NCI-H446 treated with DMSO at 0.1 percent for 48 hours (cell line): ENCODE measurements at regions not wholly inside any gene's neighbourhood (a gene's known extent, or its start where the extent isn't known, plus 50 kb on each side); places are given as distances from the start of the nearest gene placed in this dataset.
A peak's percentile ranks its signal among the peaks of the same experiment; 100 is the strongest.

Experiments
- DNase-seq: peaks from one replicate; lab custom pipeline; 2025; lab: John Stamatoyannopoulos, UW

DNA sequence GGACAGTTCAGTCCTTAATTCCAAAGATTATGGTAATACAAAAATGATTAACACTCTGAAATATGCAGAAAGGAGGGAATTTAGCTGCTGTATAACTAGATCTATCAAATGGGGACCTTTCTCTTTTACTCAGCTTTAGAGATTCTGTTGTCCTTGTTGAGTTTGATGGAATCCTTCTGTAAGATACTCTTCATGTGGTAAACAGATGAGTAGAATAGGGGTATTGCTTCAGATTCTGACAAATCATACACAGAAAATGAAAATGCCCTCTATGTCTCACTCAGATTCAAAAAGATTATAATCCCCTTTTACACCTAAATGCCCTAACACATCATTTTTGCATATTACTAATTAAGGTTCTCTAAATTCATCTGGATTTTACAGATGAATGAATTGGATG lies 50.7 kb downstream of the ARHGAP35 start:
- DNase-seq = no peak

DNA sequence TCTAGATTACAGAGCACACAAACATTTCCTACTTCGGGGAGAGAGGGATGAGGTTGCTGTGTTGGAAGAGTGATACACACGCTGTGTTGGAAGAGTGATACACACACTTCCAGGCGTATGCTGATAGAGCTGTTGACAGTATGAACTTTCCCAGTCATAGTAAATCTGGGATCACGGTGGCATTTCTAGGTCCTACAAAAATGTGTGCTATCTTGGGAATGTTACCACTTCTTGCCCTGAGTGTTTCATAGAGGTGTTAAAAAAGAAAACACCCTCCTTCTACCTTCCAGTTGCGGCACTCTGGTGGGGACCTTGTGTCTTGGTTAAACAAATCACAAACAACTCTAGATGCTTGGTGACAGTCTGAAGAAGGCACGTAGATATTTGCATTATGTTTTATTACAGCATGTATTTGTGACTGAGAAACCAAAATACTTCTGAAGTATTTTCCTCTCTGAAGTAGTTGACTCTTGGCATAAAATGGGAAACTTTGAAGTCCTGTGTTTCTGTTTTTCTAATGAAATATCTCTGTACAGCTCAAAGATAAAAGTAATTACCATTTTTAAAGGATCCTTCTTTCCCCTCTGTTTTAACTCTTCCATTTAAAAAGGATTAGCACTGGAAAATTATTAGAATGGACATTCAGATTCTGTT lies 52.5 kb downstream of the ARHGAP35 start:
- no peak for DNase-seq

DNA sequence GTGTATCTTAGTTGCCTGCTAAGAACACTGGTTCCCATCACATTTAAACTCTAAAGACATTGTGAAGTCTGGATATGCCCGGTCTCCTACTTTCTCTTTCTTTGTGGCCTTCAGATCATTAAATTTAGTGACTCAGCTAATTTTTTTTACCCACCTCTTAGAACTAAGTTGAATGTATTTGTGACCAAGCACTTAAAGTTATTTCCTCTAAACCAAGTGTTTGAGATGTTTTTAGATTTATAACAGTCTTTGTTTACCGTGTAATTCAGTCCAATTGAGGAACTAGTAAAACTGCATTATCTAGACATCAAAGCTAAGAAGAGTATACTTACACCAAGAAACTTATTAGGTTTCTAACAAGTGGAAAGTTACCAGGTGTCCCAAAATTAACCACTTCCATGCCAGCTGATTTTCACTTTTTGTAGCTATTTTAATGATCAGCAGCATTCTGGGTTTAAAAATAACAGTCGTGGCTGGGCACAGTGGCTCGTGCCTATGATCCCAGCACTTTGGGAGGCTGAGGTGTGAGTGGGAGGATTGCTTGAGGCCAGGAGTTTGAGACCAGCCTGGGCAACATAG lies 53.1 kb downstream of the ARHGAP35 start:
- DNase-seq = no peak

DNA sequence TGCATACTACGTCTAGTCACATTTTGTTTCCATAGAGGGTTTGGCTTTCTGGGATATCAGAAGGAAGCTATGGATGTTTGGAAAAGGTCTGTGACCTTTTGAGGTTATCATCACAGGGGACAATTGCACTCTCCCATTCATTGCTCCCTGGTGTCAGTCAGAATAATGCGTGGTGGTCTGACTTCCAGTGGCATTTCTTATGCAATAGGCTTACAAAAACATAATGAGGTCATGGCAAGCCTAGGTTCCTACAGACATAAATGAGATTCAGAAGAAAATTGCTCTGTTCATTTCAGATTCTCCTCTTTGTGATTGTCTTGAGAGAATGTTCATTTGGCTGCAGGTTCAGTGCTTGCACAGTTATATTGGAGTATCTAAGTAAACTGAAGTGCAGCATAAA lies 54.6 kb downstream of the ARHGAP35 start:
- no peak for DNase-seq

DNA sequence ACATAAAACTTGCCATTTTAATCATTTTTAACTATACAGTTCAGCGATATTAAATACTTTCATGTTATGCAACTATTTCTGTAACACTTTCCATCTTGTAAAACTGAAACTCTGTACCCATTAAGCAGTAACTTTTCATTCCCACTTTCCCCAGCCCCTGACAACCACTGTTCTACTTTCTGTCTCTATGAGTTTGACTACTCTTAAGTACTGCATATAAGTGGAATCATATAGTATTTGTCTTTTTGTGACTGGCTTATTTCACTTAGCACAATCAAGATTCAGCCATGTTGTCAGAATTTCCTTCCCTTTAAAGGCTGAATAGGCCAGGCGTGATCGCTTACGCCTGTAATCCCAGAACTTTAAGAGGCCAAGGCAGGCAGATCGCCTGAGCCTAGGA lies 56.2 kb downstream of the ARHGAP35 start:
- no peak for DNase-seq

DNA sequence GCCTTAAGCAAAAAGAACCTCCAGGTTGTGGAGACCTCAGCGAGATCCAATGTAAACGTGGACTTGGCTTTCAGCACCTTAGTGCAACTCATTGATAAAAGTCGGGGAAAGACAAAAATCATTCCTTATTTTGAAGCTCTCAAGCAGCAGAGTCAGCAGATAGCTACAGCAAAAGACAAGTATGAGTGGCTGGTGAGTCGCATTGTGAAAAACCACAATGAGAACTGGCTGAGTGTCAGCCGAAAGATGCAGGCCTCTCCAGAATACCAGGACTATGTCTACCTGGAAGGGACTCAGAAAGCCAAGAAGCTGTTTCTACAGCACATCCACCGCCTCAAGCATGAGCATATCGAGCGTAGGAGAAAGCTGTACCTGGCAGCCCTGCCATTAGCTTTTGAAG lies 58.5 kb downstream of the ARHGAP35 start:
- no peak for DNase-seq

DNA sequence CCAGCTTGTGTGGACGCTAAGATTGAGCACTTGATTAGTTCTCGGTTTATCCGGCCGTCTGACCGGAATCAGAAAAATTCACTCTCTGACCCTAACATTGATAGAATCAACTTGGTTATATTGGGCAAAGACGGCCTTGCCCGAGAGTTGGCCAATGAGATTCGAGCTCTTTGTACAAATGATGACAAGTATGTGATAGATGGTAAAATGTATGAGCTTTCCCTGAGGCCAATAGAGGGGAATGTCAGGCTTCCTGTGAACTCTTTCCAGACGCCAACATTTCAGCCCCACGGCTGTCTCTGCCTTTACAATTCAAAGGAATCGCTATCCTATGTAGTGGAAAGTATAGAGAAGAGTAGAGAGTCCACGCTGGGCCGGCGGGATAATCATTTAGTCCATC lies 59.6 kb downstream of the ARHGAP35 start:
- no peak for DNase-seq

DNA sequence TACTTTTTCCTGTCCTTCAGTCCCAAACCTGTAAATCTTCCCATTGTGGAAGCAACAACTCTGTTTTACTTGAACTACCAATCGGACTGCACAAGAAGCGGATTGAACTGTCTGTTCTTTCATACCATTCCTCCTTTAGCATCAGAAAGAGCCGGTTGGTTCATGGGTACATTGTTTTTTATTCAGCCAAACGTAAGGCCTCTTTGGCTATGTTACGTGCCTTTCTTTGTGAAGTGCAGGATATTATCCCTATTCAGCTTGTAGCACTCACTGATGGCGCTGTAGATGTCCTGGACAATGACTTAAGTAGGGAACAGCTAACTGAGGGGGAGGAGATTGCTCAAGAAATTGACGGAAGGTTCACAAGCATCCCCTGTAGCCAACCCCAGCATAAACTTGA lies 60.3 kb downstream of the ARHGAP35 start:
- no peak for DNase-seq

DNA sequence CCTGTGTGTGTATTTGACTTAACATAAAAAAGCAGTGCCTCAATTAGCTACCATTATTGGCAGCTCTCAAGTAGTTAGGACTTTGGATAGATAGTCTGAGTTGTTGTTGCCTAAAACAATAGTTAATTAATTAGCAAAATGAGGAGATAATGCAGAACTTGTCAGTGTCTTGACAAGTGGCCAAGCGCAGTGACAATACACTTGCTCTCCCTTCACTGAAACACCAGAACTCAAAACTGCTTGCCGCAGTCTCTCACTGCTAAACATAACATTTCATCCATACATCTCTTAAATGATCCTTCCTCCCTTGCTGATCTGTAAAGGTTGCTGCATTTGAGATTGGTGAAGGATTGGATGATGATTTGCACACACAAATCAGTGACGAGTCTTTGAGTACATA lies 61.7 kb downstream of the ARHGAP35 start:
- no peak for DNase-seq

DNA sequence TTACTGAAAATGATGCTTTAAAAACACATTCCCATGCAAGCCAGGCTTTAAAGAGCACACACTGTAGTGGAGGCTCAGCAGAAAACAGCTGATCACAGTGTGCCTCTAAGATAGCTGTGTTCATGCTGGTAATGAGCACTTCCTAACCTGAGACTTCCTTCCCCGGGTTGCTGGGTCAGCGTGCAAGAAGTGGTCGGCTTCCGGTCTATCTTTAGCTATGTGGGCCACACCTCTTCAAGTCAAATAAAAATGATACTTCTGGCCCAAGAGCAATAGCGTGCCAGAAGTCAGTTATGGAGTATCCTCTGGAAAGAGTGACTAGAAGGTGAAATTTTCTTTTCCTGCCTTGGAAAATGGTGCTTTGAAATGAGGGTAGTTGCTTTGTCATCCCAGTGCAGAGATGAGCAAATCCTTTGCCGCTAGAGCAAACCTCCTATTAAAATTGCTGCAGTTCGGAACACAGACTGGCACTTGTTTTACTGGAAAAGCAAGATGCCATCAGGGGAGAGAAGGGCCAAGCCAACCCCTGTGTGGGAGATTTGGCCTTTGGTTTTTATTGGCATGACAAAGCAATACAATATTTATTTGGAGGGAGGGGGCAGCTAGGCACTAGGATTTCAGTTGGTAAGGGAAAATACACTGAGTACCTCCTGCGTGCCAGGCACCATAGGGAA lies 64.2 kb downstream of the ARHGAP35 start:
- no peak for DNase-seq

DNA sequence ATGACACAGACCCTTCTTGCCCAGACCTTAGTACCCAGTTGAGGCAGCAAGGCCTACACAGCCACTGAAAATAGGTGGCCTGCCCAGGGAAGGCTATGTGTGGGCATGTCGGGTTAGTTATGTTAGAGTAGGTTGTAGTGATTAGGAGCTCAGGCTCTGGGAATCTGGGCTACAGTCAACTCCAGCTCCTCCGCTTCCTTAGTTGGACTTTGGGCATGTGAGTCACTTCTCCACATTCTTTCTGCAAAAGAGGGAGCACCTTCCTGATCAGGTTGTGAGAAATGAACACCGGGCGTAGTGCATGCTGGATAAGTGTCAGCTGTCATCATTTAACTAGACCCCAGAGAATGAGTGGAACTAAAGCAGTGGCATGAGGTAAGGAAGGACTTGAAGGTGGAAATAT lies 64.8 kb downstream of the ARHGAP35 start:
- DNase-seq = no peak

DNA sequence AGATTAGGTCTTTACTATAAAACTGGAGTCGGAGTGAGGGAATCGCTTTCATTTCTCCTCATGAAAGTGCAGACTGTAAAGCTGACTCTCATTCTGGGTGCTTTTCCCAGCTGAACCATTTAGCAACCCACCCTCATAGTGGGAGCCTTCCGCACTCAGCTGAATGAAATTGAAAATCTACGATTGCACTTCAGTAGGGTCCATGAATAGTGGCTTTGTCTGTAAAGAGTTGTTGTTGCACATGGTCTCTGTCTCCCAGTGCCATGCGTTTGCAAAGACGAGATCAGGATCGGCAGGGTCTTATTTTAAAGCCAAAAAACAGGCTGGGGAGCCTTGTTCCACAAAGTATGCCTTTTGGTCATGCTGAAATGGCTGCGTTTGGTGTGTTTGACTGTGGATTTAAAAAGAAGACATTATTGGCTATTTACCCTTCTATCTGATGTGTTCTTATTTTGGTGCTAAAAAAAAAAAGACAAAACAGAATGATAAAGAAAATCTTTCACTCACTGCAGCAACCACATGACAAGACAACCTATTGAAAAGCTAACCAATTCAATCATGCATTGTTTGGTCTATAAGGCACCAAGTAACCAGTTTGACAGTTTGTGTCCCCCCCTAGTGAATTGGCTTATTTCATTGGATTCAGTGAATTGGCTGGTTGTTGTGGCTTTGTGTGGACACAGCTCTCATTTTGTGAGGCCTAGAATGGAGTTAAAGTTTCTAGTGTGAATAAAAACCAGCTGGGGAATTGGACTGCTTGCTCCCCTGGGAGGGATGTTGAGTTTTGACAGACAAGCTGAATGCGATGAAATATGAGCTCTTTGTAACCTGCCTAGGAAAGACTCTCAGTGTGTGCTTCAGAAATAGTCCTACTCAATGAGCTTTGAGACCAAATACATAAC lies 65.6 kb downstream of the ARHGAP35 start:
- no peak for DNase-seq

DNA sequence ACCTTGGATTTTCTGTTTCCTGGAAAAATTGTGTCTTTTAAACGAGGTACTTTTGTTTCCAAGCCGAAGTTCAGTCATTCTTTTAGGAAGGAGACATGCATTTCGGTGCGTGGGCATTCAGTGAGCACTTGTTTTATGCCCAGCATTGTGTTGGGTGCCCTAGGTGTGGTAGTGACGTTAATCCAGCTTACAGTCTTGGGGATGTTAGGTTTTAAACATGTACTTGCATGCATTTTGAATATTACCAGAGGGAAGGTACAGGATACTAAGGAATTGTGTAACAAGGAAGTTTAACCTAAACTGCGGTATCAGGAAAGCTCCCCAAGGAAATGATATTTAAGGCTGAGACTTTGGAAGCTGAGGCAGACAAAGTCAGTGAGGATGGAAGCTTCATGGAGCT lies 66.3 kb downstream of the ARHGAP35 start:
- DNase-seq = no peak

DNA sequence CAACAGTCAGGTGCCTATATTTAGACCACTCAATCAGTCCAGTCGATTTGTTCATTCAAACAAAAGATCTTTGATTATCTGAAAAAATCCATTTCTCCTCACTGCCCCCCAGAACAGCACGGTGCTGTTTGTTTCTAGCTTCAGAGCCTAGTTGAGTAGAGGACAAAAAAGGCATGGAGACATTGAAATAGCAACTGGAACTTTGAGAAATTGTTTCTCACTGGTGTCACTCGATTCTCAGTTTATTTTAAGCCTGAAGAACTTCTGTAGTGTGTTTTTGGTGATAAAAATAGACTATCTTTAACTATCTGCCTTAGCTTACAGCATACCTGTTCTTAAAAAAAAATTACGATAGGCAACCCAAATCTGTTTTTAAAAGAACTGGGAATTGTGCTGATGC lies 67.1 kb downstream of the ARHGAP35 start:
- DNase-seq = no peak

DNA sequence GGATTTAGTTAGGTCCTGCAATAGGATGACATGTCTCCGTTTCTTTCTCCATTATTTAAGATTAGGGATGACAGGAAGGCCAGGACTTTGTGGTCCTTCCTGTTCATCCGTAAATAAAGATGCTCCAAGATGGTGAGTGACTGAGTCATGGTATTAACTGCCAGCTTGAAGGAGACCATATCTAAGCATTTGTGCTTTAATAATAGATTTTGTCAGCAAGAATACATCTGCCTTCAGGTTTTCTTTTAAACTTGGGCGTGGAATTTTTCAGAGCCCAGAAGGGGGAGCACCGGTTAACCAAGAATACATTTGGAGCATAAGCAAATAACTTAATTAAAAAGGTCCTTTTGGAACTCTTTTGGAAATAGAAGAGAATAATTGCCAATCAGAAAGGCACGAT lies 68.2 kb downstream of the ARHGAP35 start:
- no peak for DNase-seq

DNA sequence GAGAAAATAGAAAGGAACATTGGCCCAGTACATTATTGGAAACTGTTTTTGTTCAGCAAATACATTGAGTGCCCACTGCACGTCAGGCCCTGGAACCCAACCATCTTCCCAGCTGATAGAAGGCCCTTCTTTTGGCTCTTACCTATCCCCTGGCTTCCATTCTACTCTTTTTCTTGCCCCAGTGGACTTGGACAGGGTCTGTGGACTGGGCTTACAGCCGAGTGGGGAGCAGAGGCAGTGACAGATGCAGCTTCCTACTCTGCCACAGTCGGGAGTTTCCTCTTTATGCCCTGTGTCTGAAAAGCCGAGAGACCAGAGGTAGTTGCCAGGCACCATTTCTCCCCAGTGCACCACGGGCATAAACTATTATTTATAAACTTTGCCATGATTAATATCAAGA lies 70.4 kb downstream of the ARHGAP35 start:
- DNase-seq = peak; percentile 85

DNA sequence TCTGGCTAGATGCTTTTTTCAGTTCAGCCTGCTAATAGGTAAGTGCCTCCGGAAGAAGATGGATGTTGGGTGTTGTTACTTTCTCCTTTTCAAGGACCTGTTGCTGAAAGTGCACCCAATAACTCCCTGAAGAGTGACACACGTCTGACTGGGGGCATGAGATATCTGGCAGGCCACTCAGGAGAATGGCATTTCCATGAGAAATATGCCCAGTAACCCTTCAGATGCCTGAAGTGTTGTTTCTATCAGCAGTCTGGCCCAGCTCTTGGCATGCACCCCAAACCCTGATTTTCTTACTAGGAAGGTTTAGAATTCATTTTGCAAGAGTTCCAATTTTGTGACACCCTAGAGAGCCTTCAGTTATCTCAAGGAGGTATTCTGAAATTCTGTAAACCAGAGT lies 71.5 kb downstream of the ARHGAP35 start:
- DNase-seq = no peak

DNA sequence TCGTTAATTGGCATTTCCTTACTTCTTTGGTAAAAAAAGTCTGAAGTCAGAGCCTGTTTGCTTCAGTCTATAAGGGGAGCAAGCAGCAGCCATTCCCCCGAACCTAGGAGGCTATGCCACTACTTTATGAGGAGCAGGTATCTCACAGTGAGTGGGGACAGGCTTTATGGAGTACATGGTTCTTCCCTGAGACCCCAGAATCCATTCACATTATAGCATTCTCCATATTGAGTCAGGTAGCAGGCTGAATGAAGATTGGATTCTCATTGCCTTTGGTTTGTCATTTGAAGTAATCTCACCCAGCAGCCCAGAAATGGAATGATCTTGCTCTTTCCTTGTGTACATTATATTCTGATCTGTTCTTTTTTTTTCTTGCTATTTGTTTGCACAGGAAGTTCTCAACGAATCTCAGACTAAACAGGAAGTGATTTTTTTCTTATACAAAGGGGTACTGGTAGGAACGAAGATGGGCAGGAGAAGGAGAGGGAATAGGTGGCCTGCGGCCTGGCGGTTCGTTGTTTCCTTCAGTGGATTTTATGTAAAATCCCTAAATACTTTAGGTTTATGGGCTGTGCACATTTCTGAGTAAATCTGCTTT lies 74.4 kb downstream of the ARHGAP35 start:
- no peak for DNase-seq

DNA sequence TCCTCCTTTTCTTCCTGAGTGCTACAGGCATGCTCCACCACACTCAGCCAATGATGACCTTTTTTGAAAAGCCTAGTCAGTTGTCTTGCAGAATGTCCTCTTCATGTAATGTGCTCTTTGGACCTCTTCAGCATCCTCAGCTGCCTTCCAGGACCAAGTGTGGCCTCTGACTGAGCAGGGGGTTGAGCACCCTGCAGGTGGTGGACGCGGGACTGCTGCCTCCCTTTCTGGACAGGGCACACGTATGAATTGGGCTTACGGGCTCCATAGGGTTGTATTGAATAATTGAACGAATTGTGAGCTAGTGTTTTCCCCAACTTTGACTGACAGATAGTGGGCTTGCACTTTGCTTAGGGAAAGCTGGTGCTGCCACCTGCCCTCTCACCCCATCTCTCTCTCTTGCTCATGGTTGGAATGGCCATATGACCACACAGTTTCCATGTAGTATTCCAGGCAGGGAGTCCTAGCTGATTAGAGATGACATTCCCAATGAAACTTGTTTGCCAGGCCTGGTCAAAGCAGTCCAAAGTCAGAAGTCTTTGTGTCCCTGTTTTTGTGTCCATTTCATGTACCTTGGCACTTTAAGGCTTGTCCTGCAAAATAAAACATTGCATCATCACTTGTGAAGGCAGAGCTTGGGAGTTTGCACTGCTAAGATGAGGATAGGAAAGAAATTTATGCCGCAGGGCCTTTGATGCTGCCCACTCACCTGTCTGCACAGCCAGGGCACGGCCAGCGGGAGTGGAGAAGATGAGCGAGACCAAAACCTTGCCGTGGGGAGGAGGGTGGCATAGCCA lies 76.3 kb upstream of the NPAS1 start:
- DNase-seq = no peak

DNA sequence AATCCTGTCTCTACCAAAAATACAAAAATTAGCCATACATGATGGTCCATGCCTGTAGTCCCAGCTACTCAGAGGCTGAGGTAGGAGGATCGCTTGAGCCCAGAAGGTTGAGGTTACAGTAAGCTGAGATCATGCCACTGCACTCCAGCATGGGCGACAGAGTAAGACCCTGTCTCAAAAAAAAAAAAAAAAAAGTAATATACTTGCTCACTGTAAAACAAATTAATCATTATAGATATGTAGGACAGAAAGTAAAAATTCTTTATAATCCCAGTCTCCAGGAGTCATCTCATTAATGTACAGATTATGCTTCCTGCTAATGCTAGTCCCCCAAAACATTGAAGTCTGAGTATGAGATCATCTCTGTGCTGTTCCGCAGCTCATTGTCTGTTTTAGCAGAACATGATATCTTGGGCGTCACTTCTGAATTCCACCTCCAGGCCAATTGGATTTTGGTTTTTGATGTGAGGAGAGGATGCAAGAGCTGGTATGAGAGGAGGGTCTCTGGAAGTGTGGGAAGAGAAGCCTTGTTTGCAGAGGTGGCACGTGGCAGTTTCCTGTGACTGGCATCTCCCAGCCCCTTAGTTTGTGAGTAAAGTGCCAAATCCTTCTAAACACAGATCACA lies 75.4 kb upstream of the NPAS1 start:
- no peak for DNase-seq
